Osteoblast (primary cell): ENCODE measurements at regions not wholly inside any gene's neighbourhood (a gene's known extent, or its start where the extent isn't known, plus 50 kb on each side); places are given as distances from the start of the nearest gene placed in this dataset.
"Not testable (repeated sequence)": the region's sequence is repeated elsewhere in the genome, so short reads cannot be mapped to it uniquely, and the experiment has no call there.

Experiments used
- DNase-seq: peaks from one replicate; pipeline ENCODE4 v3.0.0; 2011; ENCODE audit warnings: low spot score, mixed read lengths; ENCODE audit not compliant: insufficient read length; ENCODE audit errors: missing footprints
- H2AFZ ChIP-seq: 2 replicates; pipeline ENCODE4 v1.6.0; 2011; ENCODE audit warnings: mild to moderate bottlenecking, low read length
- H3K27ac ChIP-seq: 2 replicates; pipeline ENCODE4 v1.5.1; 2011; ENCODE audit warnings: mild to moderate bottlenecking, low read depth, low read length, moderate library complexity
- H3K27me3 ChIP-seq: 2 replicates; pipeline ENCODE4 v1.6.0; 2012; ENCODE audit warnings: mild to moderate bottlenecking, control low read depth, inconsistent platforms, low read length, moderate library complexity; ENCODE audit not compliant: insufficient read depth
- H3K36me3 ChIP-seq: 2 replicates; pipeline ENCODE4 v1.5.1; 2011; ENCODE audit warnings: mild to moderate bottlenecking, low read length, control low read depth, moderate library complexity; ENCODE audit not compliant: insufficient read depth
- H3K4me1 ChIP-seq: 2 replicates; pipeline ENCODE4 v1.5.1; 2011; ENCODE audit warnings: mild to moderate bottlenecking, low read length, control low read depth, moderate library complexity; ENCODE audit not compliant: insufficient read depth
- H3K4me2 ChIP-seq: 2 replicates; pipeline ENCODE4 v1.6.0; 2011; ENCODE audit warnings: mild to moderate bottlenecking, low read length; ENCODE audit not compliant: insufficient read depth
- H3K4me3 ChIP-seq: fragments of 200-600 bp; sonication (generic); 3 replicates; pipeline ENCODE4 v1.5.1; 2012; ENCODE audit warnings: mild to moderate bottlenecking, low read length, inconsistent platforms; ENCODE audit not compliant: insufficient read depth
- H3K79me2 ChIP-seq: 2 replicates; pipeline ENCODE4 v1.6.0; 2012; ENCODE audit warnings: mild to moderate bottlenecking, low read length, control low read depth, inconsistent platforms; ENCODE audit not compliant: insufficient read depth
- H3K9me3 ChIP-seq: 2 replicates; pipeline ENCODE4 v1.5.1; 2011; ENCODE audit warnings: low read depth, low read length, control low read depth
- H4K20me1 ChIP-seq: 2 replicates; pipeline ENCODE4 v1.6.0; 2012; ENCODE audit warnings: mild to moderate bottlenecking, low read length, control low read depth; ENCODE audit not compliant: insufficient read depth
- TF ChIP-seq, protein P1 (sequence below): IDR thresholded peaks from 2 replicates; pipeline ENCODE4 v1.5.1; 2011; ENCODE audit warnings: mild to moderate bottlenecking, low read depth, low read length, moderate library complexity; ENCODE audit errors: extremely low read depth

DNA sequence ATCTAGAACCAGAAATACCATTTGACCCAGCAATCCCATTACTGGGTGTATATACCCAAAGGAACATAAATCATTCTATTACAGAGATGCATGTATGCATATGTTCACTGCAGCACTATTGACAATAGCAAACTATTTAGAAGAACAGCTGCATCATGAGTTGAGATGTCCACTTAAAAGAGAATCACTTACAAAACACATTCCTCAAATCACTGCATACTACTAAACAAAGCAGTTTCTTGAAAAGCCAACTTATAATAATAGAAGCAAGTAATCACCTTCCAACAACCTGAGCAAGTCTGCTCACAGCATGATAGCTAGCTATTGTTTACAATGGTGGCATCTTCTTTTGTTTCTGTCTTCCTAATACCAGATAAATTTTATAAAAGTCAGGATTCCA, 454.7 kb upstream of the ADAMTS9 start:
- Histone ChIP-seq H3K9me3 (no peaks in the 10 kb centered on the region), H3K4me1 (peaks cover 3% of the 10 kb centered on the region), H3K36me3 (no peaks in the 10 kb centered on the region), H3K4me3 (no peak overlapping the region), H2AFZ (no peak overlapping the region), H3K4me2 (no peak overlapping the region), H3K79me2 (no peaks in the 10 kb centered on the region), H3K27me3 (no peaks in the 10 kb centered on the region), H4K20me1 (no peaks in the 10 kb centered on the region), H3K27ac (no peak overlapping the region)
- TF ChIP-seq, protein P1, sequence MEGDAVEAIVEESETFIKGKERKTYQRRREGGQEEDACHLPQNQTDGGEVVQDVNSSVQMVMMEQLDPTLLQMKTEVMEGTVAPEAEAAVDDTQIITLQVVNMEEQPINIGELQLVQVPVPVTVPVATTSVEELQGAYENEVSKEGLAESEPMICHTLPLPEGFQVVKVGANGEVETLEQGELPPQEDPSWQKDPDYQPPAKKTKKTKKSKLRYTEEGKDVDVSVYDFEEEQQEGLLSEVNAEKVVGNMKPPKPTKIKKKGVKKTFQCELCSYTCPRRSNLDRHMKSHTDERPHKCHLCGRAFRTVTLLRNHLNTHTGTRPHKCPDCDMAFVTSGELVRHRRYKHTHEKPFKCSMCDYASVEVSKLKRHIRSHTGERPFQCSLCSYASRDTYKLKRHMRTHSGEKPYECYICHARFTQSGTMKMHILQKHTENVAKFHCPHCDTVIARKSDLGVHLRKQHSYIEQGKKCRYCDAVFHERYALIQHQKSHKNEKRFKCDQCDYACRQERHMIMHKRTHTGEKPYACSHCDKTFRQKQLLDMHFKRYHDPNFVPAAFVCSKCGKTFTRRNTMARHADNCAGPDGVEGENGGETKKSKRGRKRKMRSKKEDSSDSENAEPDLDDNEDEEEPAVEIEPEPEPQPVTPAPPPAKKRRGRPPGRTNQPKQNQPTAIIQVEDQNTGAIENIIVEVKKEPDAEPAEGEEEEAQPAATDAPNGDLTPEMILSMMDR: no peak
- DNase-seq: no peak

DNA sequence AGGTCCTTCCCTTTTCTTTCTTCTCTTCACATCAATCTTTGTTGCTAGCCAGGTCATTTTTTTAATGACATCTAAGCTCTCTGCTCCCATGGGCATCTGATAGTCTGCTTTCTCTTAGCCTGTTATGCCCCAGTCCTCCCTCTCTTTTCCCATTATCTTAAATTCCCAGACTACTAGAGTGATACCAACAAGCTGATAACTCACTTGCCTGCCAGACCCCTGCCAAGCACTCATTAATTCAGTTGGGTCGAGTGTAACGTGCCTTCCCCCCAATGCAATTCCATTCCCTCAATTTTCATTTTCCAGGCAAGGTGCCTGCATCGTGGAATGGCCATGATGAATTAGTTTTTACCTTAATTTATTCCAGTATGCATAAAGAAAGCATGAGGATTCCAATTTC, 450.8 kb upstream of the ADAMTS9 start:
- no peaks in the 10 kb centered on the region for H3K36me3 ChIP-seq
- no peaks in the 10 kb centered on the region for H3K79me2 ChIP-seq
- no peak for DNase-seq
- no peaks in the 10 kb centered on the region for H3K4me1 ChIP-seq
- TF ChIP-seq, protein P1: no peak
- H3K4me2 ChIP-seq: no peak overlapping the region
- H3K27ac ChIP-seq: no peak overlapping the region
- no peak overlapping the region for H3K4me3 ChIP-seq
- no peak overlapping the region for H2AFZ ChIP-seq
- H3K27me3 ChIP-seq: no peaks in the 10 kb centered on the region
- no peaks in the 10 kb centered on the region for H4K20me1 ChIP-seq
- no peaks in the 10 kb centered on the region for H3K9me3 ChIP-seq

DNA sequence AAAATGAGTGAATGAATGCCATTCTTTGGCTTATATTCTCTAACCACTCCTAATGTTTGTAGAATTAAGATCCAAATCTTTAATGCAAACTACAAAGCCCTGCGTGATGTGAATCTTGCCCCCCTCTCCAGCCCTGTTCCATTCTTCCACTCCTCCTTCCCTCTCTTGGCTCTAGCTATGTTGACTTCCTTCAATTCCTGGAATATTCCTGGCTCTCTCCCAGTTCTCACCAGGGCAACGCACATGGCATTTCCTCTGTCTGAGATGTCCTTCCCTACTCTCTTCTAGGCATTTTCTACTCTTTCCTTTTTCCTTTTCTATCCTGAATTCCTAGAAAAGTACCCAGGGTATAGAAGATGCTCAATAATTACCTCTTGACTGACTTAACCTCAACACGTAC, 446.0 kb upstream of the ADAMTS9 start:
- not testable (repeated sequence) for H3K4me2 ChIP-seq, H2AFZ ChIP-seq, H3K4me3 ChIP-seq, DNase-seq, H3K4me1 ChIP-seq, H3K79me2 ChIP-seq, H3K9me3 ChIP-seq, H3K27ac ChIP-seq, H3K27me3 ChIP-seq, H3K36me3 ChIP-seq, H4K20me1 ChIP-seq

DNA sequence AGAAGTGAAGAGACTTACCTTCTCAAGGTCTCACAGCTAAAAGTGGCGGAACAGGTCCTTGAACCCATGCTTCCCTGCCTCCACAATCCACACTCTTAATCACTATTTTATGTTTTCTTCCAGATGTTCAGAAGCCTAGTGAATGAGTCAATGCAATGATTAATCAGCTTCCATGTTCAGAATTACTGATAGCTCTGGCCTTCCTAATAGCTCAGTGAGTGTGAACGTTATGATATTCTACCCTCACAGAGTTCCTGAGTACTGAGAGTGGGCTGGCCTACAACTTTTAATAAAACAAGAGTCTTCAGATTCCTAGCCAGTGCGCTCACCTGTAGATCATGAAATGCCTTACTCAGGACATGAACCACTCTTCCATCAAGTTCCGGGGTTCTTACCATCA, 443.0 kb upstream of the ADAMTS9 start:
- TF ChIP-seq, protein P1: no peak
- no peaks in the 10 kb centered on the region for H3K27me3 ChIP-seq
- no peak for DNase-seq

DNA sequence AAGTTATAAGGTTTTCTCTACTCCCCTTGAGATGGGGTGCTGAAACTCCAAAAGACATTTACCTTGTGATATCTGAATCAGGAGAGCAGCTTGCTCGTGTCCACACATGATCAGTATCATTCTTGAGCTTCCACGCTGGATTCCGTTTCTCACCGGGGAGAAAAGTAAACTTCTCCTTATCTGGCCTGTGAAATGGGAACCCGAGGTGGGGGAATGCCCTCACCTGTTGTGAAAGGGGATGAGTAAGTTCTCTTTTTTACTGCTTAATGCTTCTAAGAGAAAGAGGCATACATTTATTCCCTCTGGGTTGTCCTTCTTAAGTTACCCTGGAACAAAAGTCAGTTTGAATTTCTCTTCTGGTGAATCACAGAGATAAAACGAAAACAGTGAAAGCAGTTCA, 440.5 kb upstream of the ADAMTS9 start:
- H3K4me2 ChIP-seq: no peak overlapping the region
- TF ChIP-seq, protein P1: no peak
- no peak overlapping the region for H3K4me3 ChIP-seq
- no peak overlapping the region for H3K27ac ChIP-seq
- H4K20me1 ChIP-seq: no peaks in the 10 kb centered on the region
- no peaks in the 10 kb centered on the region for H3K27me3 ChIP-seq
- H2AFZ ChIP-seq: no peak overlapping the region
- no peaks in the 10 kb centered on the region for H3K9me3 ChIP-seq
- H3K79me2 ChIP-seq: no peaks in the 10 kb centered on the region
- H3K4me1 ChIP-seq: no peaks in the 10 kb centered on the region
- no peaks in the 10 kb centered on the region for H3K36me3 ChIP-seq
- DNase-seq: no peak

More for the DNA sequence above, 443.0 kb upstream of the ADAMTS9 start:
- no peaks in the 10 kb centered on the region for H3K4me1 ChIP-seq
- no peak overlapping the region for H2AFZ ChIP-seq
- no peaks in the 10 kb centered on the region for H3K36me3 ChIP-seq
- H3K4me3 ChIP-seq: no peak overlapping the region
- no peaks in the 10 kb centered on the region for H4K20me1 ChIP-seq
- H3K27ac ChIP-seq: no peak overlapping the region
- H3K79me2 ChIP-seq: no peaks in the 10 kb centered on the region
- no peak overlapping the region for H3K4me2 ChIP-seq
- H3K9me3 ChIP-seq: no peaks in the 10 kb centered on the region
